SK-N-SH (cell line): ENCODE measurements at regions not wholly inside any gene's neighbourhood (a gene's known extent, or its start where the extent isn't known, plus 50 kb on each side); places are given as distances from the start of the nearest gene placed in this dataset.

Experiments used
- CTCF ChIP-seq: fragments of 200-600 bp; sonication (generic); IDR thresholded peaks from 2 replicates; pipeline ENCODE4 v1.6.1; 2017; ENCODE audit warnings: antibody characterized with exemption, mild to moderate bottlenecking, moderate library complexity
- MAX ChIP-seq: IDR thresholded peaks from 2 replicates; pipeline ENCODE4 v1.4.0; 2012; ENCODE audit warnings: low read depth
- POLR2AphosphoS5 ChIP-seq: IDR thresholded peaks from 2 replicates; pipeline ENCODE4 v1.6.1; 2012; ENCODE audit warnings: low read depth, low read length
- RXRA ChIP-seq: IDR thresholded peaks from 2 replicates; pipeline ENCODE4 v1.4.0; 2012; ENCODE audit warnings: low read depth, mild to moderate bottlenecking, borderline replicate concordance
- SMC3 ChIP-seq: IDR thresholded peaks from 2 replicates; pipeline ENCODE4 v1.6.1; 2012; ENCODE audit warnings: low read depth, low read length, improper control_type of control experiment
- YY1 ChIP-seq: IDR thresholded peaks from 2 replicates; pipeline ENCODE4 v1.4.0; 2012; ENCODE audit warnings: low read depth, mild to moderate bottlenecking

DNA sequence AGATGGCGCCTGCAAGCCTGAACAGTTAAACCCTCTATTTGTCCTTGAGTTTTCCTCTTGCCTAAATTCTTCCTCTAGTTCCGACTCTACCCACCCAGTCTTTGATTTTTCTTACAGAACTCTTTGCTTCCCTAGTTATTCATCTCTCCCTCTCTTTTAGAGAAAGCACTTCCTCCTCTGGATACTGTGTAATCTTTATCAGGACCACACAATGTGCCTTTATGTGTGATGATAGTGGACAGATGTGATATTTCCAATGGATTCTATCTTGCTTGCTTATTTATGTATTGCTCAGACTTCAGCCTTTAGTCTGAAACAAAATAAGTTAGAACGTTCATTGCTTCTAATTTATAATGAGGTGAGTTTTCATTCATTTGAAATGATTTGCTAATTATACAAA lies 79.5 kb upstream of the CAV2 start:
- TF ChIP-seq POLR2AphosphoS5 (no peak), SMC3 (no peak), RXRA (no peak), YY1 (no peak), CTCF (no peak), MAX (no peak)
